H1 (cell line): ENCODE measurements at regions not wholly inside any gene's neighbourhood (a gene's known extent, or its start where the extent isn't known, plus 50 kb on each side); places are given as distances from the start of the nearest gene placed in this dataset.

Experiments used
- CTCF ChIA-PET: fragments of 300-600 bp; sonication (Branson Sonifier 250); formaldehyde crosslinking; loops from one replicate; lab custom pipeline; 2021; ENCODE audit not compliant: partially characterized antibody; lab: Charles Lee
- POLR2A ChIA-PET: fragments of 300-600 bp; sonication (Branson Sonifier 250); formaldehyde crosslinking; loops from one replicate; lab custom pipeline; 2021; ENCODE audit warnings: inconsistent platforms; ENCODE audit not compliant: partially characterized antibody; lab: Charles Lee
- DNase-seq, 2 experiments: peaks; one replicate each; pipeline versions ENCODE4 v3.0.0 to v3.0.0-alpha.2; 2010 to 2022; ENCODE audit warnings: low spot score in 2 of 2, low read depth in 1 of 2, mixed read lengths in 1 of 2
- FAIRE-seq: peaks from 2 replicates; lab custom pipeline; 2011; peaks lifted over from hg19 to GRCh38; lab: Jason Lieb, UNC
- H2AFZ ChIP-seq: 2 replicates; pipeline ENCODE4 v1.8.1; 2012; ENCODE audit warnings: low read length, inconsistent platforms
- H2AK5ac ChIP-seq: 2 replicates; pipeline ENCODE4 v1.6.1; 2013; ENCODE audit warnings: low read depth, low read length
- H2BK120ac ChIP-seq: replicated peaks from 2 replicates; pipeline ENCODE3; 2013; ENCODE audit warnings: low read depth, low read length, inconsistent platforms
- H2BK12ac ChIP-seq: 2 replicates; pipeline ENCODE4 v1.6.1; 2013; ENCODE audit warnings: low read depth, low read length
- H2BK15ac ChIP-seq: 2 replicates; pipeline ENCODE4 v1.6.1; 2013; ENCODE audit warnings: low read length
- H2BK20ac ChIP-seq: 2 replicates; pipeline ENCODE4 v1.6.1; 2013; ENCODE audit warnings: low read length
- H2BK5ac ChIP-seq: 2 replicates; pipeline ENCODE4 v1.6.1; 2013; ENCODE audit warnings: low read depth, low read length
- H3K14ac ChIP-seq: 2 replicates; pipeline ENCODE4 v1.6.1; 2013; ENCODE audit warnings: inconsistent platforms; ENCODE audit not compliant: insufficient read length
- H3K18ac ChIP-seq: 2 replicates; pipeline ENCODE4 v1.6.1; 2013; ENCODE audit warnings: low read length; ENCODE audit errors: extremely low read depth
- H3K23ac ChIP-seq: 2 replicates; pipeline ENCODE4 v1.6.1; 2013; ENCODE audit warnings: inconsistent platforms; ENCODE audit not compliant: insufficient read length
- H3K23me2 ChIP-seq: 2 replicates; pipeline ENCODE4 v1.6.1; 2013; ENCODE audit warnings: low read depth, low read length
- H3K27ac ChIP-seq: 2 replicates; pipeline ENCODE4 v1.6.1; 2011; ENCODE audit warnings: low read depth, low read length, inconsistent platforms
- H3K27me3 ChIP-seq, 4 experiments: replicated peaks in 1 of 4; 1 replicate in 1 of 4; 2 replicates in 3 of 4; pipeline versions ENCODE4 v1.6.1 to v1.8.1; 2011 to 2013; ENCODE audit warnings: low read length in 3 of 4, mild to moderate bottlenecking in 3 of 4, inconsistent platforms in 2 of 4, mixed read lengths in 2 of 4, moderate library complexity in 1 of 4; ENCODE audit not compliant: control insufficient read depth in 3 of 4, insufficient read depth in 3 of 4; ENCODE audit errors: extremely low read depth in 1 of 4
- H3K36me3 ChIP-seq, 4 experiments: 2 replicates each; pipeline versions ENCODE4 v1.6.1 to v1.8.1; 2011 to 2013; ENCODE audit warnings: mild to moderate bottlenecking in 4 of 4, low read length in 3 of 4, moderate library complexity in 2 of 4, control low read depth in 1 of 4, inconsistent platforms in 1 of 4; ENCODE audit not compliant: insufficient read depth in 4 of 4, control insufficient read depth in 2 of 4
- H3K4ac ChIP-seq: replicated peaks from 2 replicates; pipeline ENCODE3; 2013; ENCODE audit warnings: low read length, low read depth, mixed read lengths, inconsistent platforms; ENCODE audit not compliant: insufficient read length
- H3K4me1 ChIP-seq, 4 experiments: replicated peaks in 1 of 4; 1 replicate in 1 of 4; 2 replicates in 3 of 4; pipeline versions ENCODE4 v1.6.1 to v1.8.1; 2011 to 2013; ENCODE audit warnings: low read length in 3 of 4, inconsistent platforms in 2 of 4, mixed read lengths in 1 of 4; ENCODE audit not compliant: insufficient read depth in 4 of 4, control insufficient read depth in 3 of 4
- H3K4me2 ChIP-seq, 2 experiments: 2 replicates each; pipeline versions ENCODE4 v1.6.1 to v1.8.1; 2011 to 2013; ENCODE audit warnings: low read depth in 2 of 2, low read length in 2 of 2, control low read depth in 1 of 2, inconsistent platforms in 1 of 2, mild to moderate bottlenecking in 1 of 2; ENCODE audit not compliant: insufficient read depth in 1 of 2
- H3K4me3 ChIP-seq, 4 experiments: fragments of 200-600, 300-600 bp in 1 of 4; sonication (generic), shearing (Covaris generic), sonication (Bioruptor Twin) in 1 of 4; 2 replicates each; pipeline versions ENCODE4 v1.5.1 to v1.8.1; 2011 to 2016; ENCODE audit warnings: low read length in 4 of 4, low read depth in 3 of 4, control low read depth in 2 of 4, inconsistent platforms in 2 of 4, mild to moderate bottlenecking in 2 of 4, mixed read lengths in 1 of 4, moderate library complexity in 1 of 4; ENCODE audit not compliant: insufficient read depth in 2 of 4; ENCODE audit errors: extremely low read depth in 1 of 4
- H3K56ac ChIP-seq: replicated peaks from 2 replicates; pipeline ENCODE3; 2013; ENCODE audit warnings: low read depth, mild to moderate bottlenecking, mixed read lengths, low read length, inconsistent platforms; ENCODE audit not compliant: insufficient read length
- H3K79me1 ChIP-seq: 2 replicates; pipeline ENCODE4 v1.6.1; 2013; ENCODE audit warnings: low read depth, low read length, control low read depth
- H3K79me2 ChIP-seq, 2 experiments: 2 replicates each; pipeline versions ENCODE4 v1.6.1 to v1.8.1; 2012 to 2013; ENCODE audit warnings: low read length in 2 of 2, mild to moderate bottlenecking in 2 of 2, inconsistent platforms in 1 of 2; ENCODE audit not compliant: insufficient read depth in 2 of 2, control insufficient read depth in 1 of 2
- H3K9ac ChIP-seq, 4 experiments: replicated peaks in 1 of 4; 1 replicate in 1 of 4; 2 replicates in 3 of 4; pipeline versions ENCODE4 v1.6.1 to v1.8.1; 2011 to 2013; ENCODE audit warnings: low read depth in 3 of 4, low read length in 3 of 4, control low read depth in 2 of 4, mild to moderate bottlenecking in 2 of 4, moderate library complexity in 2 of 4, inconsistent platforms in 1 of 4; ENCODE audit errors: extremely low read depth in 1 of 4
- H3K9me3 ChIP-seq, 2 experiments: 2 replicates each; pipeline versions ENCODE4 v1.6.1 to v1.8.1; 2012 to 2013; ENCODE audit warnings: mild to moderate bottlenecking in 2 of 2, moderate library complexity in 2 of 2, control low read depth in 1 of 2, inconsistent platforms in 1 of 2, low read depth in 1 of 2, low read length in 1 of 2, mixed read lengths in 1 of 2; ENCODE audit not compliant: insufficient read depth in 2 of 2
- H4K20me1 ChIP-seq, 2 experiments: replicated peaks in 1 of 2; 2 replicates each; pipeline versions ENCODE3 to v1.8.1; 2011 to 2013; ENCODE audit warnings: inconsistent platforms in 2 of 2, low read length in 2 of 2, mild to moderate bottlenecking in 1 of 2; ENCODE audit not compliant: insufficient read depth in 2 of 2, control insufficient read depth in 1 of 2
- H4K5ac ChIP-seq: 2 replicates; pipeline ENCODE4 v1.6.1; 2013; ENCODE audit warnings: low read length, low read depth, mixed read lengths, inconsistent platforms; ENCODE audit not compliant: insufficient read length
- H4K8ac ChIP-seq: 2 replicates; pipeline ENCODE4 v1.8.0; 2013; ENCODE audit warnings: mild to moderate bottlenecking, moderate library complexity, low read length, inconsistent platforms; ENCODE audit not compliant: insufficient read depth; ENCODE audit errors: extremely low read depth
- H4K91ac ChIP-seq: replicated peaks from 2 replicates; pipeline ENCODE3; 2013; ENCODE audit warnings: low read length, mixed read lengths, inconsistent platforms; ENCODE audit not compliant: insufficient read length
- RAD21 ChIP-seq, 2 experiments: IDR thresholded peaks in 1 of 2; conservative IDR thresholded peaks in 1 of 2; 2 replicates each; pipeline ENCODE4 v1.6.1; 2011; ENCODE audit warnings: low read depth in 2 of 2, low read length in 2 of 2, improper control_type of control experiment in 1 of 2, inconsistent platforms in 1 of 2, mild to moderate bottlenecking in 1 of 2, moderate library complexity in 1 of 2
- WGBS, 2 experiments: shearing (Covaris generic) in 1 of 2; methylation state at CpG; one replicate each; pipeline versions ENCODE4 v1.1.6 to v1.1.7; 2013 to 2015; ENCODE audit warnings: low lambda C conversion rate in 2 of 2, mixed read lengths in 2 of 2, inconsistent platforms in 1 of 2, low coverage in 1 of 2, missing lambda C conversion rate in 1 of 2; ENCODE audit not compliant: insufficient replicate concordance in 2 of 2, insufficient coverage in 1 of 2, insufficient read length in 1 of 2; ENCODE audit errors: extremely low coverage in 1 of 2, missing lambda C conversion rate in 1 of 2; 5-methylcytosine and 5-hydroxymethylcytosine counted together
- TF ChIP-seq, protein P1 (sequence below), 3 experiments: IDR thresholded peaks; 1 replicate in 2 of 3; 2 replicates in 1 of 3; pipeline versions ENCODE4 v1.5.1 to v1.6.1; 2011; ENCODE audit warnings: low read length in 3 of 3, mild to moderate bottlenecking in 3 of 3, inconsistent platforms in 2 of 3, low read depth in 1 of 3, moderate library complexity in 1 of 3; ENCODE audit not compliant: insufficient read depth in 1 of 3; ENCODE audit errors: control extremely low read depth in 1 of 3
- TF ChIP-seq, protein P2 (sequence below): IDR thresholded peaks from 2 replicates; pipeline ENCODE4 v1.6.1; 2011; ENCODE audit warnings: low read depth, mild to moderate bottlenecking, low read length; ENCODE audit not compliant: insufficient read depth

DNA sequence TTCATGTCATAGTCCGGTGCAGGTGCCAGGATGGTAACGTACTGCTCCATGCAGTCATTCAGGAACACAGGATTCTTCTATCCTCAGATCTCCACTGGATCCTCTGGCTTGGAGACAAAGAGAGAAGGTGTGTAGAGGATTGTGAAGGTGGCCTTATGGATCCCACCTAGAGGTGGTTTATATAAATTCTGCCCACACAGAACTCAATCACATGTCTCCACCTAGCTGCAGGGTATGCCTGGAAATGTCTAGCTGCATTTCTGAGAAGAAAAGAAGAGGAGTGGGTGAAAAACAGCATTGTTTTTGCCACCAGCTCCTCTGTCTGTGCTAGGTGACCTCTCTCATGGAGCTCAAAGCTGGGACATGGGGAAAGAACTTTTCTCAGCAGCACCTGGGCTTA, 478.7 kb downstream of the PDCD6IP start:
- POLR2A ChIA-PET = no interaction called here
- DNase-seq (no peak), FAIRE-seq (no peak)
- H3K4me1 ChIP-seq = no peaks in the 10 kb centered on the region
- no peak overlapping the region for H3K9ac ChIP-seq
- no peak overlapping the region for H2BK15ac ChIP-seq
- no peak overlapping the region for H3K4me3 ChIP-seq
- H2AK5ac ChIP-seq = no peak overlapping the region
- no peak overlapping the region for H2AFZ ChIP-seq
- TF ChIP-seq, protein P1, sequence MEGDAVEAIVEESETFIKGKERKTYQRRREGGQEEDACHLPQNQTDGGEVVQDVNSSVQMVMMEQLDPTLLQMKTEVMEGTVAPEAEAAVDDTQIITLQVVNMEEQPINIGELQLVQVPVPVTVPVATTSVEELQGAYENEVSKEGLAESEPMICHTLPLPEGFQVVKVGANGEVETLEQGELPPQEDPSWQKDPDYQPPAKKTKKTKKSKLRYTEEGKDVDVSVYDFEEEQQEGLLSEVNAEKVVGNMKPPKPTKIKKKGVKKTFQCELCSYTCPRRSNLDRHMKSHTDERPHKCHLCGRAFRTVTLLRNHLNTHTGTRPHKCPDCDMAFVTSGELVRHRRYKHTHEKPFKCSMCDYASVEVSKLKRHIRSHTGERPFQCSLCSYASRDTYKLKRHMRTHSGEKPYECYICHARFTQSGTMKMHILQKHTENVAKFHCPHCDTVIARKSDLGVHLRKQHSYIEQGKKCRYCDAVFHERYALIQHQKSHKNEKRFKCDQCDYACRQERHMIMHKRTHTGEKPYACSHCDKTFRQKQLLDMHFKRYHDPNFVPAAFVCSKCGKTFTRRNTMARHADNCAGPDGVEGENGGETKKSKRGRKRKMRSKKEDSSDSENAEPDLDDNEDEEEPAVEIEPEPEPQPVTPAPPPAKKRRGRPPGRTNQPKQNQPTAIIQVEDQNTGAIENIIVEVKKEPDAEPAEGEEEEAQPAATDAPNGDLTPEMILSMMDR (IDR thresholded peaks at IDR 0.05; ENCODE audit: control extremely low read depth in 1 of 3, insufficient read depth in 1 of 3, low read depth in 1 of 3, low read length in 3 of 3) = peak in 2 of 3 experiments; percentile 13 to 44; a peak in 3 of 4 replicates
- TF ChIP-seq, protein P2, sequence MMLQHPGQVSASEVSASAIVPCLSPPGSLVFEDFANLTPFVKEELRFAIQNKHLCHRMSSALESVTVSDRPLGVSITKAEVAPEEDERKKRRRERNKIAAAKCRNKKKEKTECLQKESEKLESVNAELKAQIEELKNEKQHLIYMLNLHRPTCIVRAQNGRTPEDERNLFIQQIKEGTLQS = no peak
- TF ChIP-seq RAD21 (IDR thresholded peaks at IDR 0.05 in 1 of 2, conservative IDR thresholded peaks at IDR 0.05 in 1 of 2; ENCODE audit: low read depth in 2 of 2, low read length in 2 of 2) = peak; percentile 27 to 39; a peak in 3 of 4 replicates
- no peaks in the 10 kb centered on the region for H3K36me3 ChIP-seq
- H4K8ac ChIP-seq = no peak overlapping the region
- no peak overlapping the region for H3K27ac ChIP-seq
- no peaks in the 10 kb centered on the region for H3K79me1 ChIP-seq
- no peak overlapping the region for H3K4me2 ChIP-seq
- no peaks in the 10 kb centered on the region for H4K20me1 ChIP-seq
- no peaks in the 10 kb centered on the region for H3K79me2 ChIP-seq
- no peak overlapping the region for H3K18ac ChIP-seq
- 62% methylated on average over 2 of the region's 2 CpGs; no CpG with 5 or more reads in 1 of the 2 experiments for WGBS, 2 experiments
- H2BK5ac ChIP-seq = no peak overlapping the region
- H4K91ac ChIP-seq = no peak overlapping the region
- no peak overlapping the region for H3K4ac ChIP-seq
- no peak overlapping the region for H2BK12ac ChIP-seq
- no peak overlapping the region for H4K5ac ChIP-seq
- H3K23me2 ChIP-seq = no peaks in the 10 kb centered on the region; the same call in 1 of the 2 replicates
- no peaks in the 10 kb centered on the region for H3K27me3 ChIP-seq
- no peak overlapping the region for H2BK20ac ChIP-seq
- no peak overlapping the region for H2BK120ac ChIP-seq
- no peaks in the 10 kb centered on the region for H3K9me3 ChIP-seq
- H3K23ac ChIP-seq = no peak overlapping the region
- no peak overlapping the region for H3K56ac ChIP-seq
- no peak overlapping the region for H3K14ac ChIP-seq
- CTCF ChIA-PET = interaction anchor here (1.5 kb wide), 1 partner anchor 16 kb away, joined by 7 read pairs; no protein-coding TSS in a partner anchor
